ENCODE measurements at regions not wholly inside any gene's neighbourhood (a gene's known extent, or its start where the extent isn't known, plus 50 kb on each side); places are given as distances from the start of the nearest gene placed in this dataset.

DNA sequence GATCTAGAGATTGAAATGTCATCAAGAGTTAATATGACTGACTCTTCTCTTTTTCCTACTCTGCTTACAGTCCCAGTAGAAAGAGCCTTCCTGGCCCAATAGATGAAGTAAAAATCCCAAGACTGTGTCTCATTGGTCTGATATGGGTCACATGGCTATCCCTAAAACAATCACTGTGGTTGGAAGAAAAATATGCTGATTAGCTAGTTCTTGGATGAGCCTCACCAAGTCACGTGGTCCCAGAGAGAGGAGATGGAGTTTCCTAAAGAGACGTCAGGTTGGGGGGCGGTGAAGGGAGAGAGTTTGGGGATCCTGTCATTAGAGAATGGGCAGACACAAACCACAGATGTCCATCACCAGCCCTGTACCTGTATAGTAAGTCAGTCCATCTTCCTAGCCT, 466.3 kb downstream of the HAPSTR1 start:
- Histone ChIP-seq H3K4me1 (ENCODE audit: control insufficient read depth, low read length) (no peaks in the 10 kb centered on the region), H3K27ac (ENCODE audit: low read depth, low read length) (no peak overlapping the region), H3K27me3 (ENCODE audit: control insufficient read depth, low read length) (no peaks in the 10 kb centered on the region), H4K20me1 (ENCODE audit: control insufficient read depth, insufficient read depth, low read depth, low read length) (no peaks in the 10 kb centered on the region), H3K4me2 (ENCODE audit: low read length) (no peak overlapping the region), H3F3A (ENCODE audit: control insufficient read depth, insufficient read depth) (no peaks in the 10 kb centered on the region), H3K79me2 (ENCODE audit: control insufficient read depth, low read length) (no peaks in the 10 kb centered on the region), H3K9me3 (ENCODE audit: control insufficient read depth, insufficient read depth, low read length) (no peaks in the 10 kb centered on the region), H3K4me3 (ENCODE audit: low read length) (no peak overlapping the region), H3K36me3 (ENCODE audit: control insufficient read depth, low read length) (no peaks in the 10 kb centered on the region), H3K9me2 (replicated peaks; ENCODE audit: control insufficient read depth, low read length) (no peaks in the 10 kb centered on the region)
- TF ChIP-seq, protein P1, sequence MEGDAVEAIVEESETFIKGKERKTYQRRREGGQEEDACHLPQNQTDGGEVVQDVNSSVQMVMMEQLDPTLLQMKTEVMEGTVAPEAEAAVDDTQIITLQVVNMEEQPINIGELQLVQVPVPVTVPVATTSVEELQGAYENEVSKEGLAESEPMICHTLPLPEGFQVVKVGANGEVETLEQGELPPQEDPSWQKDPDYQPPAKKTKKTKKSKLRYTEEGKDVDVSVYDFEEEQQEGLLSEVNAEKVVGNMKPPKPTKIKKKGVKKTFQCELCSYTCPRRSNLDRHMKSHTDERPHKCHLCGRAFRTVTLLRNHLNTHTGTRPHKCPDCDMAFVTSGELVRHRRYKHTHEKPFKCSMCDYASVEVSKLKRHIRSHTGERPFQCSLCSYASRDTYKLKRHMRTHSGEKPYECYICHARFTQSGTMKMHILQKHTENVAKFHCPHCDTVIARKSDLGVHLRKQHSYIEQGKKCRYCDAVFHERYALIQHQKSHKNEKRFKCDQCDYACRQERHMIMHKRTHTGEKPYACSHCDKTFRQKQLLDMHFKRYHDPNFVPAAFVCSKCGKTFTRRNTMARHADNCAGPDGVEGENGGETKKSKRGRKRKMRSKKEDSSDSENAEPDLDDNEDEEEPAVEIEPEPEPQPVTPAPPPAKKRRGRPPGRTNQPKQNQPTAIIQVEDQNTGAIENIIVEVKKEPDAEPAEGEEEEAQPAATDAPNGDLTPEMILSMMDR (IDR thresholded peaks at IDR 0.05; ENCODE audit: low read depth, low read length, poor library complexity, severe bottlenecking): no peak
- TF ChIP-seq EZH2phosphoT487 (IDR thresholded peaks at IDR 0.05; ENCODE audit: borderline replicate concordance, low read length): no peak

DNA sequence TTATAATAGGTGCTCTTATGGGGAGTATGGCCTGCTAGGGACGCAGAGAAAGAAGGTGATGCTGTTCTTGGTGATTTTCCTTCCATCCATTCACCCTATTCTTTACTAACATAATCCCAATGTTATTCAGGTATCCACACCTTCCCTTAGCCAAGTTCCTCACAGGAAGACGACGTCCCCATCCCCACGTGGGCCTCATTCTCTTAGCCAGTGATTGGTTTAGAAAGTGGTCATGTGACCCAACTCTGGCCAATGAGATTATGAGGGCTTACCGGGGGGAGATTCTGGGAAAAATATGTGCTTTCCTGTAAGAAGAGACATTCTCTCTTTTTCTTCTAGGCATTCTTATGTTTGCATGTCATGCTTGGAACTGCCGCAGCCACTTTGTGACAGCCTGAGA, 474.7 kb downstream of the HAPSTR1 start:
- H3K79me2 ChIP-seq (ENCODE audit: control insufficient read depth, low read length): no peaks in the 10 kb centered on the region
- H4K20me1 ChIP-seq (ENCODE audit: control insufficient read depth, insufficient read depth, low read depth, low read length): no peaks in the 10 kb centered on the region
- TF ChIP-seq, protein P1 (IDR thresholded peaks at IDR 0.05; ENCODE audit: low read depth, low read length, poor library complexity, severe bottlenecking): no peak
- TF ChIP-seq EZH2phosphoT487 (IDR thresholded peaks at IDR 0.05; ENCODE audit: borderline replicate concordance, low read length): no peak
- H3K4me3 ChIP-seq (ENCODE audit: low read length): no peak overlapping the region
- no peak overlapping the region for H3K4me2 ChIP-seq (ENCODE audit: low read length)
- H3K36me3 ChIP-seq (ENCODE audit: control insufficient read depth, low read length): no peaks in the 10 kb centered on the region
- no peaks in the 10 kb centered on the region for H3K9me2 ChIP-seq (replicated peaks; ENCODE audit: control insufficient read depth, low read length)
- no peaks in the 10 kb centered on the region for H3K9me3 ChIP-seq (ENCODE audit: control insufficient read depth, insufficient read depth, low read length)
- no peaks in the 10 kb centered on the region for H3F3A ChIP-seq (ENCODE audit: control insufficient read depth, insufficient read depth)
- no peaks in the 10 kb centered on the region for H3K4me1 ChIP-seq (ENCODE audit: control insufficient read depth, low read length)
- H3K27ac ChIP-seq (ENCODE audit: low read depth, low read length): no peak overlapping the region
- H3K27me3 ChIP-seq (ENCODE audit: control insufficient read depth, low read length): no peaks in the 10 kb centered on the region

DNA sequence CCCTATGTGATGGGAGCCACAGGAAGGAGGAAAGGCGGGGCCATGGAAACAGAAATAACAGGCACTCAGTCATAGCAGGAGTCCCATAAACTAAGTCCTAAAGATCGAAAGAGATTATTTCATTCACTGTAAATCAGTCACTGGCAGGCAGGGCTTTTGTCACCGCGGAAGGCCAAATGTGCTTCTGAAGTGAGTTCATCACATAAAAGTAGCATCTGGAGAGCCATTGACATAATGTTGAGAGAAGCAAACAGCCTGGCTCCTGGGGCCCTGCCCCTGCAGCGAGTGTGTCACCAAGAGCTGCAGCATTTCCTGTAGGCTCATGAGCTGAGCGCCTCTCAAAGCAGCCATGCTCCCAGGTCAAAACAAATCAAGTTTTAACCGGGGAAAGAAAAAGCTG, 476.2 kb downstream of the HAPSTR1 start:
- Histone ChIP-seq H3K4me3 (ENCODE audit: low read length) (no peak overlapping the region), H3K36me3 (ENCODE audit: control insufficient read depth, low read length) (no peaks in the 10 kb centered on the region), H3K9me2 (replicated peaks; ENCODE audit: control insufficient read depth, low read length) (no peaks in the 10 kb centered on the region), H3F3A (ENCODE audit: control insufficient read depth, insufficient read depth) (no peaks in the 10 kb centered on the region), H3K4me2 (ENCODE audit: low read length) (no peak overlapping the region), H3K79me2 (ENCODE audit: control insufficient read depth, low read length) (no peaks in the 10 kb centered on the region), H3K9me3 (ENCODE audit: control insufficient read depth, insufficient read depth, low read length) (no peaks in the 10 kb centered on the region), H3K4me1 (ENCODE audit: control insufficient read depth, low read length) (no peaks in the 10 kb centered on the region), H3K27me3 (ENCODE audit: control insufficient read depth, low read length) (no peaks in the 10 kb centered on the region), H3K27ac (ENCODE audit: low read depth, low read length) (no peak overlapping the region), H4K20me1 (ENCODE audit: control insufficient read depth, insufficient read depth, low read depth, low read length) (no peaks in the 10 kb centered on the region)
- TF ChIP-seq, protein P1 (IDR thresholded peaks at IDR 0.05; ENCODE audit: low read depth, low read length, poor library complexity, severe bottlenecking): no peak
- TF ChIP-seq EZH2phosphoT487 (IDR thresholded peaks at IDR 0.05; ENCODE audit: borderline replicate concordance, low read length): no peak

DNA sequence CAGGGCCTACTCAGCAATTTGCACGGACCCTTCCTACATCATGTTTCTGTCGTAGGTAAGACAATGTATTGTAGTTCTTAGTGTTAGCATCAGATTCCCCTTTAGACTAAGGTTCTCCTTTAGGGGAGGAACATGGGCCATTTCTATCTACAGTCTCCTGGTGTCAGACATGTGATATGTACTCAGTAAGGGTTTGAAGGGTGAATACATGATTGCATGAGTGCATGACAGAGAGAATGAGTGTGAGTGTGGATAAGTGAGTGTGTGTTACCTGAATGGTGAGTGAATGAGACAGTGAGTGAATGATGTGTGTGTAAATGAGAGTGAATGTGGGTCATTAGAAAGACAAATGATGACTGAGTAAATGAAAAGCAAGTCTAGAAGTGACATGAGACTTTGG, 476.8 kb downstream of the HAPSTR1 start:
- H3K9me2 ChIP-seq (replicated peaks; ENCODE audit: control insufficient read depth, low read length): no peaks in the 10 kb centered on the region
- TF ChIP-seq EZH2phosphoT487 (IDR thresholded peaks at IDR 0.05; ENCODE audit: borderline replicate concordance, low read length): no peak
- H3F3A ChIP-seq (ENCODE audit: control insufficient read depth, insufficient read depth): no peaks in the 10 kb centered on the region
- no peak overlapping the region for H3K4me2 ChIP-seq (ENCODE audit: low read length)
- H3K36me3 ChIP-seq (ENCODE audit: control insufficient read depth, low read length): no peaks in the 10 kb centered on the region
- no peaks in the 10 kb centered on the region for H3K27me3 ChIP-seq (ENCODE audit: control insufficient read depth, low read length)
- H4K20me1 ChIP-seq (ENCODE audit: control insufficient read depth, insufficient read depth, low read depth, low read length): no peaks in the 10 kb centered on the region
- H3K4me3 ChIP-seq (ENCODE audit: low read length): no peak overlapping the region
- H3K27ac ChIP-seq (ENCODE audit: low read depth, low read length): no peak overlapping the region
- H3K9me3 ChIP-seq (ENCODE audit: control insufficient read depth, insufficient read depth, low read length): no peaks in the 10 kb centered on the region
- H3K4me1 ChIP-seq (ENCODE audit: control insufficient read depth, low read length): no peaks in the 10 kb centered on the region
- H3K79me2 ChIP-seq (ENCODE audit: control insufficient read depth, low read length): no peaks in the 10 kb centered on the region

Data from DOHH2 (cell line).